CD4-positive, alpha-beta T cell treated with Interleukin-6 for 4 hours (primary cell): ENCODE measurements at regions not wholly inside any gene's neighbourhood (a gene's known extent, or its start where the extent isn't known, plus 50 kb on each side); places are given as distances from the start of the nearest gene placed in this dataset.
A peak's percentile ranks its signal among the peaks of the same experiment; 100 is the strongest.

Experiments used
- DNase-seq: peaks from one replicate; pipeline ENCODE4 v3.0.0-alpha.2; 2020; ENCODE audit warnings: mixed read lengths

DNA sequence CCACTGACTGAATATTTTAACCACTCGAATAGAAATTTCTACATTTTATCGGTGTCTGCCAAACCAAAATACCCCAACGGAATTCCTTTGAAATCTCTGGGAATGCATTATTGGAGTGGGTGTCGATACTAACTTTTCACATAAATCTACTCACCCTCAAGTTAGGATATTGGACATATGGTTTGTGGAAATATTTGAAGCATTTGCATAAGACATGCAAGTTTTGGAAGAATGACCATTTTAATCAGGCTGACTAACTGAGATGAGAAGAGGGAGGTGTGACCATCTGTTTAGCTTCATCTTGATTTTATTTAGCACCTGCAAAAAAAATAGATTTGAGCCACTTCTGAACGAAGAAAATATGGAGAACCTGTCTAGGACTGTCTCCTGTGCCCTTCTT lies 61.2 kb downstream of the KLF6 start:
- no peak for DNase-seq

- DNase-seq = peak; percentile 9
These were observed 64.6 kb downstream of the KLF6 start for GRCh38 chr10:3720228-3721019.

GRCh38 chr10:3719024-3719843 lies 65.8 kb downstream of the KLF6 start:
- DNase-seq = no peak

GRCh38 chr10:3716093-3716492 lies 68.9 kb downstream of the KLF6 start:
- no peak for DNase-seq

DNA sequence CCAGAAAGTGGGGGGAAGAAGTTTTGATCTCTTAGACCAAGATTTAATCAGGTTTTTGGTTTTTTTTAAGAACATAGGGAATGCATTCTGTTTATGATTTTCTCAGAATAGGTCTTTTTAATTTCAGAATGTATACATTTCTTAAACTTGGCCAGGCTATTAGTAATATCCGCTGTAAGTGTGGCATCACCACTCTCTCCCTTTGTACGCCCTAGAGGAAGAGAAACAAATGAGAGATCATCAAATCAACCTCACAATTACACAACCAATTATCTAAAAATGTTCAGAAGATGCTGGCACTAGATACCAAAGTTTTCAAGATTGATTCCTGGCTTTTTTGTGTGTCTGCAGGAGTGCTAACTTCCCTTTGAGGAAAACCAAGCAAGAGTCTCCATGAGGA lies 70.0 kb downstream of the KLF6 start:
- DNase-seq = no peak

- DNase-seq = no peak
These were observed 70.5 kb downstream of the KLF6 start for GRCh38 chr10:3714531-3714930.

DNA sequence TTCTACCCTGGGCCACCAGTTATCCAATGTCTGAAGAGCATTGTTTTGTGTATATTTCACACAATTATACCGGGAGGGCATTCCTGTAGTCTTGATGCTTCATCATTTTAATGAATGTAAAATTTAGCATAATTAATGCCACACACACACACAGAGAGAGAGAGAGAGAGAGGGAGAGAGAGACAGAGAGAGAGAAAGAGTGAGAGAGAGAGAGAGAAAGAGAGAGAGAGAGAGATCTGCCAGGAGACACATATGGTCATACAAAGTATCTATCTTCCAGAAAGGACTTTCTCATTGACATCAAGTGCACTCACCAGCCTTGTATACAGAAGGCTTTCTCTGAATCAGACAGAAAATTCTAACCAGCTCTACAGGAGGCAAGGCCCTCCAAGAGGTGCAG lies 72.3 kb downstream of the KLF6 start:
- no peak for DNase-seq

DNA sequence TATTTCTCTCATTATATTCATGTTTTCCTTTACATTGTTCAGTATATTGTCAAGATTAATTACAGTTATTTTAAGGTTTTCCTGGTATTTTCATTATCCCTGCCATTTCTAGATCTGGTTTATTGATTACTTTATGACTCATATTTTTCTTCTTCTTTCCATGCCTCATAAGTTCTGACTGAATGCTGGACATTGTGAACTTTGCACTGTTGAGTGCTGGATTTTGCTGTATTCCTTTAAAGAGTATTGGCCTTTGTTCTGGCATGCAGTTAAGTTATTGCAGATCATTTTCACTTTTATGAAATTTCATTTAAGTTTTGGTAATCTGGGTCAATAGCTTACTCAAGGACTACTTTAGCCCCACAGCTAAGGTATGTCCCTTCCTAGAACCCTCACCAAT lies 73.1 kb downstream of the KLF6 start:
- no peak for DNase-seq

- no peak for DNase-seq
These were observed 74.2 kb downstream of the KLF6 start for GRCh38 chr10:3710764-3711163.

- no peak for DNase-seq
These were observed 75.5 kb downstream of the KLF6 start for GRCh38 chr10:3709456-3710060.

GRCh38 chr10:3708852-3709251 lies 76.2 kb downstream of the KLF6 start:
- no peak for DNase-seq

GRCh38 chr10:3704565-3705325 lies 80.3 kb downstream of the KLF6 start:
- DNase-seq = no peak

DNA sequence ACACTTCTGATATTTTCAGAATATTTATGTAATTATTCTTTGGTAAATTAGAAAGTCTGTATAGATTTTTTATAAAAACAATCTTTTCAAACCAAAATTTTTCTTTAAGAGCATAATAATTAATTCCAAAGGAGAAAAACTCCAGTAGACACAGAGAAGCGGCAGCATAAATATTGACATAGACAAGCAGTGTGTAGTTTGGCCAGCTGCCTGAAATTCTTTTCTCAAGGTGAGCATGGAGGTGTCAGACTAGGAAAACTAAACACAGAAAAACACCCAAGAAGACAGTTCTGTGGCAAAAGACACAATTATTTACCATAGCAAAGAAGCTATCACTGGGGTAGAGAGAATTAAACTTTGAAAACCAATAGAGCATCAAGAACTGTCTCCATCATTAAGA lies 82.4 kb downstream of the KLF6 start:
- no peak for DNase-seq

DNA sequence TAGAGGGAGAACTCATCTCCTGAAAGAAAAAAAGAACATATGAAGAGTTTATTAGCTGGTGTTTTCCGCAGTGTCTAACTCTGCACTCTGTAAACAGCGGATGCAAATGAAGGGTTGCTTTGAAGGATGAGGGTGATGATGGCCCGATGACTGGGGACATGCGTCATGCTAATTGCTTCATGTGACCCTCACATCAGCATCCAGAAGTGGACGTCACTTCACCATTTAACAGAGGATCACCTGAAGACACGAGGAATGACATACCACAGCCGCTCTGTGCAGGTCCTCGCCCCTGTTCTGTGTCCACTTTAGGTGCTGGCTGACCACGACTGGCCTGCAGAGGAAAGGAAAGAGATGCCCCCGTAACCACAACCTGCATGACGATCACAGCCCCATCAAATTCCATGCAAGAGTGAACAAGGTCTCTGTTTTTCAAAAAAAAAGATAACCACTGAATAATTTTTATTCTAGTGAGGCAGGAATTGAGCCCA lies 82.9 kb downstream of the KLF6 start:
- DNase-seq = no peak

- no peak for DNase-seq
These were observed 83.5 kb downstream of the KLF6 start for GRCh38 chr10:3701491-3701890.

DNA sequence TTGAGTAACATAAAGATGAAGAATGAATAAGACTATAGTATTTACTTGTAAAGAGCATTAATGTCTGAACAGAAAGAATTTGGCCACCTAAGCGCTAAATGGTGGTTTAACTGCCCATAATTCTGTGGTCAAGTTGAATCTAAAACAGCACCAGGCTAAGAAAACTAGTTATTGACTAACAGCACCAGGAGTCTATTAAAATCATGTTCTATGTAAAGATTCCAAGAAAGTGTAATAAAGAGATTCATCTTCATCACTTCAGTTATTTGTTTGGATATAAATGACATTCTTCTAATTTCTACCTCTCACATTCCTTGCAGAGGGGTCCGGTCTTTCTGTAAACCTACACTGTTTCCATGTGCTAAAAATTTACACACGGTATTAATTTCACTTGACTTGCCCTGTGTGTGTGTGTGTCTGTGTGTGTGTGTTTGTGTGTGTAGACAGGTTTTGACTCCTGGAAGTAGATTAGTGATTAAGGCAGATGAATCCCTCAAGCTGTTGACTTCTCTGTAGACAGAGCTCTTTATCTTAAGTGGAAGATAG lies 84.4 kb downstream of the KLF6 start:
- DNase-seq = no peak

- no peak for DNase-seq
These were observed 85.1 kb downstream of the KLF6 start for GRCh38 chr10:3699916-3700315.

GRCh38 chr10:3698312-3698711 lies 86.7 kb downstream of the KLF6 start:
- no peak for DNase-seq

DNA sequence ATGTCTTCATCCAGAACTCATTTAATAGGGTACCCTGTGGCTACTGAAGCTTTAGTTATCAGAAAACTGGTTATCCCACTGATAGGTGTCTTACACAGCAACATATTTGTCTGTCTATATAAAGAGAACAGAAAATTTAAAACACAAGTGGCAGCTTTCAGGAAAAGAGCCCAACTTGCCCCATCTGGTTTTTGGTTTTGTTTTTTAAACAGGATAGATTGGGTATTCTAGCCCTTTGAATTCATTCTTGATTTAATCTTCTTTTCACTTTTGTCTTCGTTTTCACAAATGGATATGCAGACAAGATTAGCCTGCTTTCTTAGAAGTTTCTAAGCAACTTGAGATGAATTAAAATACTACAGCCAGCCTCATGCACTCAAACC lies 91.3 kb downstream of the KLF6 start:
- no peak for DNase-seq

DNA sequence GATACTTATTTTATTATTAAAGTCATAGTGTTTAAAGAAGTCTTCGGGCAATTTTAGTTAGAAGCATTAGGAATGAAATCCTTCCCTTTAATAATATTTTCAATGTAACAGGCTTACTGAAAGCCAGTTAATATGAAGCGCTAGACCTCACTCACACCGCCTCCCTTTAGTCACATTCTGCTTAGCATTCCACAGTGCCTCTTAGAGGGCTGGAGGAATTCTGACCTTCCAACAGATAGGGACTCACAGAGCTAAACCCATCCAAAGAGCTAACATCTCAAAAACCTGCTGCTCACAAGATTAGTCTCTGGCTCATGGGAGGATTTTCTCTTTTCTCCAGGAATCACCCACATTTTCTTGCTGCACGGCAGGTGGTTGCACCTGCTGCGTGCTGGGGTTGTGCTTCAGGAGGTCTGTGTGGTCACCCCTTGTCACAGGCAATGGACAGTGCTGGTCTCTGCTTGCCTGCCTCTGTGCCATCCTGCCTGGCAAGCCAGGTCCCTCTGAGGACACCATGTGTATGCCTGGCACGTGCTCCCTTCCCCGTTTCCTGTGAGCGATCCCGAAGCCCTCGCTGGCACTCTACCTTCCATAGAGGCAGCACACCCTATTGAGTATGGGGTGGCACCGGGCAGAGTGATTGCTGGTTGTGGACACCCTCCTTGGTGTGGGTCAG lies 91.8 kb downstream of the KLF6 start:
- DNase-seq = no peak

DNA sequence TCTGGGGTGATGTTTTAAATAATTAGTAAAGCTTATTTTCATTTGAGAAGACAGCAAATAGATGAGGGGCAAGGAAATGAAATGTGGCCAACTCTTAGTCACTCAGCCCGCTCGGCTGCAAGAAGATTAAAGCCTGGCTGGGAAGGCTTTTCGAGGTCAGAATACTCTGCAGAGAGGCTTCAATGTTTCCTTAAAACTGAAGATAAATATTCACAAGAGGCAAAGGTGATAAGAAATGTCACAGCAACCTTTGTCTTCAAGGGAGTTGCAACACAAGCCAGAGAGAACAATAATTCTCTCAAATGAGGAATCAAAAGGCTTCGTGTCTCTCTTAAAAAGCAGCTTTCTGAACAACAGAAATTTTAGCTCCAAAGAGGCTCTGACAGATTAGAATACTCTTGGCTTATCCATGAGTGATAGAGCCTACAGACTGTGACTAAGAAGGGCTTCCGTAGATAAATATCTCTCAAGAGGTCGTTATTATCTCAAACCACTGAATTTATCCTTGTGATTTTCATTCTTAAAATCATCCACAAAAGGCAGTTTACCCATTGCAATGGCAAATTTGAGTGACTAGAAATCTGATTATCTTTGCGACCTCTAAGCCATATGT lies 92.5 kb downstream of the KLF6 start:
- no peak for DNase-seq

DNA sequence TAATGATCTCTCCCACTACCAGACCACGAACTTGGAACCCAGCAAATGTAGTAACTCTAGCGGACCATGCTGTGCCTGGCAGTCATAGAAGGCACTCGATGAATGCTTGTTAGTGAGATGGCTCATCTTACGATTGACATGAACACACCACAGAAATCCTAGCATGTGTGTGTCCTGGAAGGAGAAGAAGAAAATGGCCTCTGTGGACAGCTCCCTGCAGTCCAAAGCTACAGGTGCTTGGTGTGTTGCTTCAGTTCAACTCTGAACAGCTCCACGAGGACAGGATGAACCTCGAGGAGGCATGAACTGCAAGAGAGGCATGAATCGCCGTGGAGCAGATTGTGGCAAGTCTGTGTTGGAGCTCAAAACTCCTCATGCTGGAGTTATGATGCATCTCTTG lies 93.5 kb downstream of the KLF6 start:
- no peak for DNase-seq
